ENCODE measurements at regions not wholly inside any gene's neighbourhood (a gene's known extent, or its start where the extent isn't known, plus 50 kb on each side); places are given as distances from the start of the nearest gene placed in this dataset.

DNA sequence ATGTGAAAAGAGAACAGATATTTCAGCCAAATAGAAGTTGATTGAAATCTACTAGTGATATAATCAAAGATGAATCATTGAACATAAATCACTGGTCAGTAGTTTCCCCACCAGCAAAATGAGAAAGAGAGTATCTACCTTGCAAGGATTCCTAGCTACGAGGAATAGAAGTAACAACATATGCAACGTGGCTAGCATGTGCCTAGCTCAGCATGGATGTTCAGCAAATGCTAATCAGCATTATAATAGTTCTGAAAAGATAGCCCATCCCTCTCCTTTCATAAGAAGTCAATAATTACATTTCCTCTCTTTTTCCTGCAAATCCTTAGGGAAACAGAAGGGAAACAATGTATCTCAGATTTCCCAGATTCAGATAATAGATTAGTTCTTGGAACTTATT is 417.2 kb downstream of the SATB2 start:
- TF ChIP-seq POLR2A (IDR thresholded peaks at IDR 0.05) (no peak), POLR2AphosphoS5 (IDR thresholded peaks at IDR 0.05) (no peak), EP300 (IDR thresholded peaks at IDR 0.05) (no peak)
- TF ChIP-seq, protein P1, sequence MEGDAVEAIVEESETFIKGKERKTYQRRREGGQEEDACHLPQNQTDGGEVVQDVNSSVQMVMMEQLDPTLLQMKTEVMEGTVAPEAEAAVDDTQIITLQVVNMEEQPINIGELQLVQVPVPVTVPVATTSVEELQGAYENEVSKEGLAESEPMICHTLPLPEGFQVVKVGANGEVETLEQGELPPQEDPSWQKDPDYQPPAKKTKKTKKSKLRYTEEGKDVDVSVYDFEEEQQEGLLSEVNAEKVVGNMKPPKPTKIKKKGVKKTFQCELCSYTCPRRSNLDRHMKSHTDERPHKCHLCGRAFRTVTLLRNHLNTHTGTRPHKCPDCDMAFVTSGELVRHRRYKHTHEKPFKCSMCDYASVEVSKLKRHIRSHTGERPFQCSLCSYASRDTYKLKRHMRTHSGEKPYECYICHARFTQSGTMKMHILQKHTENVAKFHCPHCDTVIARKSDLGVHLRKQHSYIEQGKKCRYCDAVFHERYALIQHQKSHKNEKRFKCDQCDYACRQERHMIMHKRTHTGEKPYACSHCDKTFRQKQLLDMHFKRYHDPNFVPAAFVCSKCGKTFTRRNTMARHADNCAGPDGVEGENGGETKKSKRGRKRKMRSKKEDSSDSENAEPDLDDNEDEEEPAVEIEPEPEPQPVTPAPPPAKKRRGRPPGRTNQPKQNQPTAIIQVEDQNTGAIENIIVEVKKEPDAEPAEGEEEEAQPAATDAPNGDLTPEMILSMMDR (IDR thresholded peaks at IDR 0.05), result no peak

Measured in sigmoid colon (tissue), 4 donors.